Putamen (tissue), 1 donor: ENCODE measurements at regions not wholly inside any gene's neighbourhood (a gene's known extent, or its start where the extent isn't known, plus 50 kb on each side); places are given as distances from the start of the nearest gene placed in this dataset.

Source experiments
- DNase-seq: peaks from one replicate; pipeline ENCODE4 v3.0.0-alpha.2; 2016; ENCODE audit warnings: low spot score

DNA sequence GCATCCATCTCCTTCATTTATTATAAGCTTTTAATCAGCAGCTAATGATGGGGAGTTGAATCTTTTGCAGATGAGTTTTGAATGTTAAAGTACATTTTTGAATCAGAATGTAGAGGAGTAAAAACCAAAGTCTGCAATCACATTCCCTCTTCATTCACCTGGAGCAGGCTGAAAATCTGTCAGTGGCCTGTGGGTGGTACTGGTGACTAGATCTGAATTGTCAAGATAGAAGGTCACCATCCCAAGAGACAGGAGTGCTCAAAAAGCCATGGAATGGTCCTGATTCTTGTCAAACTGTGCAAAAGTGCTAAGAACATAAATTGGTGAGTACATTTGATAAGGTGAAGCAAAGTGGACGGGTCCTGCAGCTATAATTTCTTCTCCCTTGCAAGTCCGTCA lies 881.3 kb upstream of the NR2F2 start:
- DNase-seq, result no peak

DNA sequence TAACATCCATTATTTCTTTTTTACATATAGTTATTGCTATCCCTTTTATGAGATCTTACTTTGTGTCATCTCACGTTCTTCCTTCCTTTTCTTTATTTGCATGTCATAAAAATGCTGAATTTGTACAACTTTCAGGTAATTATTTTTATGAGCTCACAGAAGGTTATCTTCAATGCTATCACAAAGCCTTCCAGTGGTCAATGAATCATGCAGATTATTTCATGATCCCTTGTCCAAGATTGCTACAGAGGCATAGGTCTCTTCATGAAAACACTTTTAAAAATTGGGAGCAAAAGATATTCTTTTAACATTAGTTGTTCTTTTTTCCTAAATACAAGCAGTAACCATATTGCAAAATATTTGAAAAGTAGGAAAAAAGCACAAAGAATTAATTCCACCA lies 880.1 kb upstream of the NR2F2 start:
- DNase-seq, result no peak

DNA sequence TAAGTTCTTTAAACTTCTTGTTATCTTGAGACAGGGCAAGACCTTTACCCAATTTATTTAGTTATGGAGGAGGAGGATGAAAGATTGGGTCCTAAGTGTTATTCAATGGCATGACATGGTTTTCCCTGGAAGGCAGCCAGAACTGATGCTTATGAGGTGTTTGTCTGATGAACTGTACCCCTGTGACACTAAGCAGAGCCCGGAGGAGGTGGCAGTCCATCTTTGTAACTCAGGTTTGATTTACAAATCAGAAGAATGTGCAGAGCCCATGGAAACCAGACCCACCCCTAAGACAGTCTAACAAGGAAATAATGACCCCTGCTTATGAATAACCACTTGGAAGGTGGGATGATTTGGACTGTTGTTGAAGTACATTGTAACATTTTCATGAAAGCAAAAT lies 878.6 kb upstream of the NR2F2 start:
- no peak for DNase-seq

DNA sequence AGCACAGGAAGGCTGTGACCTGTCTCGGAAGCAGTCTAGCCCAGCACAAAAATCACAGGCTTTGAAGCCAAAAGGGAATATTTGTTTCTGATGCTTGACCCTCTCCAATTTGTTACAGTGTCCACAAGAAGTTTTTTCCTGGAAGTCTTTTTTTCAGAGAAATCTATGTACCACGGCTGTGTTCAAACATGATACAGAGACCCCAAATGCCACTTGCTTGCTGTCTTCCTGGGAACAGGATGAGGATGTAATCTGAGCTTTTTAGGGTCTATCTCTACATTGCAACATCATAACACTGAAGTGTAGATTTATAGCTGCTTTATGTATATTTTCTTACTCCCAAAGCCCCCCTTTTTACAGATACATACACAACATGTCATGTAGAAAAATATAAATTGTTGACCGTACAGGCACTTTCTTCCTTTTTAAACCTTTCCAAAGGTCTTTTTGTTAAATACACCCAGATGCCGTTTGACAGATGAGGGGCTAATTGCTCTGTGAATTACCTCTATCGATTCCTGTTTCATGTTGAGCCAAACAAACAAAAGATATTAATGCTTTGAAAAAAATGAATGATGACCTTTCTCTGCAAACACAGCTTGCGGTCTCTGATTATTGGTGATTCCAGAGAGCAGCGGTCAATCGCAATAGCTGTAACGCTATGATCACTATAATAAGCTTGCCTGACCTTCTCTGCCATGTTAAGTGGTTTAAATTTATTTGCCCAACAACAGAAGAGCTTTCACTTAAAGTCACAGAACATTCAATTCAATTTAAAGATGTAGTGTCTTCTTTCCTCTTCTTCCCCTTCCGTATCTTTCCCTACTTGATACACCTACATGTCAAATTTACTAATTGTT lies 875.9 kb upstream of the NR2F2 start:
- DNase-seq, result no peak

DNA sequence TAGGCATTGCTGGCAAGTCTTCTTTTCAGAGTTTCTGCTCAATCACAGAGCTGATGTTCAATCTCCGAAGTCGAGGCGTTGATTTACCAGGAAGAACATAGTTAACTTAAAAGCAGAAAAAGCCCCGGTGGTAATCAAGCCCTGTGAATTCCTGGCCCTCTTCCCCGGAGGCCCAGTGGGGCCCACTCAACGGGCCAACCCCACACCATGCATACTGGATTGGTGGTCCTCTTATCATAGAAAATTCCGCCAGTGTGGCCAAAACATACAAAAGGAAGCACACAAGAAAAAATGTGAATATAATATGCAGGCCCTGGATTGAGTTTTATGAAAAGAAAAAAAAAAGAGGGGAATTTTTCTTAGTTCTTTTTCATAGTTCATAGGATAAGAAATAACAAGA lies 873.0 kb upstream of the NR2F2 start:
- no peak for DNase-seq

GRCh38 chr15:95458721-95459120 lies 871.8 kb upstream of the NR2F2 start:
- no peak for DNase-seq

DNA sequence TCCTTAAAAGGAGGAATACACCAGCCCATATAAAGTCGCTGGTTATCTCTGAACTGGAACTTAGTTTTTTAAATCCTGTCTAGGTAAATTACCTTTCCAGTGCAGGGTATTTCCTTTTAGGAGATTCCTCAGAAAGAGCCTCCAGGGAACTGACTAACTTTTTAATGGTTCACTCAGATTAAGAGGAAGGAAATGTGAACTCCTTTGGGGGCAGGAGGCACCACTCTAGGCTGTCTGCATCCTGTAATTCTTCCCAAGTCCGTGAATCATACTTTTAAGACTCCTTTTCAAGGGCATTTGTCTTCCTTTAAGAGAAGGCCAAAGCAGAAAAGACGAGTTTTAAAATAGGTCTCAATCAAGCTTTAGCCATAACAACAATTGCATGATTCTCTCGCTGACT lies 871.2 kb upstream of the NR2F2 start:
- DNase-seq, result no peak

- no peak for DNase-seq
Measured at GRCh38 chr15:95464509-95464908, 866.0 kb upstream of the NR2F2 start.

DNA sequence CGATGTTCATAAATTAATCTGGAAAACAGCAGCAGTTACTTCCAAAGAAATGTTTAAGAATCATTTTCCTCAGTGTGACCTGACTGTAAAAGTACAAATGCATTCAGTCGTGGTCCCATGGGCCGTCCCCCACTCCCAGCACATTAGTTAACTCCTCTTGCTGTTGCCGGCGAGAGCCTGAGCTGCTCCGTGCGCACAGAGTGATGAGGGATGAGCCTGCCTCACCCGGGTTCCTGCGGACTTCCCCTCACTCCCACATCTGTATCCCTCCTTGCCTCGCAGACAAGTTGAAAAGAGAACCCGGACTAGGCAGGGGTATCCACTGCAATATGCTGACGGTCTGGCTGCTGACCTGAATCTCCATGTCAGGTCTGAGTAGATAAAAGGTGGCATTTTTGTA lies 861.7 kb upstream of the NR2F2 start:
- DNase-seq, result no peak

GRCh38 chr15:95469496-95470000 lies 861.0 kb upstream of the NR2F2 start:
- no peak for DNase-seq

DNA sequence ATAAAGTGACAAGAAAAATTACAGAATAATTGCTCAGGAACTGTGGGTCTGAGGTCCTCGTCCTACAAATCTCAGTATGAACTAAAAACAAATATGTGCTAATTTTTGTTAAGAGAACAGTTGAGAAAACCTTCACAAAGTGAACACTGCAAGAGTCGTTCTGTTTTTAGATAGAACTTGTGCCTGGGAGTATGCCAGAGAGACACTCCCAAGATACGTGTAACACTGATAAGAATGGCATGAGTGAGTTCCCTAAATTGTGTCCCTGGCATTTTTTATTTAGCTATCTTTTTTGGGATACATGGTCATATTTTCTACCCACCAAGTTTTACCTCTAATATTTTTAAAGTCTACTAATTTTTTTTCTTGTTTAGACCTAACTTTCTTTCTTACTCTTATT lies 860.0 kb upstream of the NR2F2 start:
- no peak for DNase-seq

DNA sequence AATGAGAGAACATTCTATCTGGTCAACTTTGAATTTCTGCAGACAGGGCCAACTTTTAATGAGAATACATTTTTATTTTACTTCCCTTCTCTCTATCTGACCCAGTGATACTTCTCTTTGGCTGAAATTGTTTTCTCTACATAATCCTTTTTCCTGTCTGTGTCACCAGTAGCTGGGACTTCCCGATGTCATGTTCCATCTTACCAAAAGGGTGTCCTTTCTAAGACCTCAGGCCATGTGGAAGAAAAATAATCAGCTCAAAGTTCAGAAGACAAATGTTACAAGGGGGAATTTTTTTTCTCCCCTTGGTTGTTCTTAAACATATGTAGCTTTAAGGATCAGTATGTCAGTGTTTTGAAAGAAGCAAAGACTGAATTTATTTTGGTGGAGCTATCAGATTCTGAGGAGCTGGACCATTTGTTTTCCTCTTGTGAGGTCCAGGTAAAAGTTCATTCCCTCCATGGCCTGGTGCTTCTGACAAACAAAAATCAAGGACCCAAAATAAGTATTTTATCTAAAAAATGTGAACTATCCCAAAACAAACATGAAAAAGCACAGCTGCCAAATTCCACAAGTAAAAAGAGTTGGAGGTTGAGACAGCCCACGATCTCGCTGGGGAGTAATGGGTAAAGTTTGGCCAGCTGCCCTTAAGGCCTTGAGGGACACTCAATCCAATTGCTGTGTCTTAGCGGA lies 859.4 kb upstream of the NR2F2 start:
- no peak for DNase-seq

GRCh38 chr15:95471690-95472086 lies 858.8 kb upstream of the NR2F2 start:
- DNase-seq, result no peak

GRCh38 chr15:95475067-95475466 lies 855.4 kb upstream of the NR2F2 start:
- no peak for DNase-seq

DNA sequence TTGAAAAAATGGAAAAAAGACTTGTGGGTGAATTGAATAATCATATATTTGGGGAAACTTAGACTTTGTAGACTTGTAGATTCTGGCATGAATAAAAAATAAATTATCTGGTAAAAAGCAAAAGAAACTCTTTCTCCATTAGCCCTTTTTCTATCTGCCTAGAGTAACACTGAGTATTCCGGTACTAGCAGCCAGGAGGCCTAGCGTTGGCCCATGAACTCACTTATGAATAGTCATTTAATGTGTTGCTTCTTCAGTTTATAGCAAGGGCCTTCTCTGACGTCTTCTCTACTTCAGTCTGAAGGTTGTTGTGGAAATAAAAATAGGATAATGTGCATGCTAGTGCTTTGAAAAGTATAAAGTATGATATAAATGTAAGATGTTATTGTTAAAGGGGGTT lies 851.2 kb upstream of the NR2F2 start:
- DNase-seq, result no peak

DNA sequence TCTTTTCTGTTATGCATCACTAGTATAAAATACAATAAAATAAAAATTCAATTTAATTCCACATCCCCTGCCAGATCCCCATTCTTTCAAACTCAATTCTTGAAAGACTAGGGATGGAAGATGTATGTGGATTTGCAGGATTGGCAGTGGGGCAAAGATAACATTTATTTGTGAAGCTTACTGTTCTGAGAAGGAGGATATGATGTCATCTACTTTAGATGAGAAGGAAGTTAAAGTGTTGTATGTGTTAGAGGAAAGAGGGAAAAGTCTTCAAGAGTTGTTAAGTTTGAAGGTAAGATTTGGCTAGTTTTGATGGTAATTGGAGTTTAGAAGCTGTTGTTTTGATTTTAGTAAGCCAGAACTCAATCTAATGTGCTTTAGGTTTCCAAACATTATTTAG lies 845.1 kb upstream of the NR2F2 start:
- DNase-seq, result no peak

DNA sequence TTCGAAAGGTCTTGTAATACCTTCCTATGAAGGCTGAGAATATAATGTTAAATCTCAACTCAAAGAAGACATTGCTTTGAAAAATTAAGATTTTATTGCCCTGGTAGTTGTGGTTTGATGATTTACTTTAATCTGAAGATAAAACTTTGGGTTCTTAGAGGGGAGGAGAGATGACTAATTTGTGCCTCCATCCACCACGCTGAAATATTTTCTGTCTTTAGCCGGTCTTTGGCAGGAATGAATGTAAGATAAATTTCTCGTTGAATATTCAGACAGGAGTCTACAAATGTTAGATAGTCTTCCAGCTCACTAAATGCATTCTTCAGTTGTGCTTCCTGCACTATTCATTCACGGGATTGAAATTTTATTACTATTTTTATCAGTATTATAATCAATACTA lies 844.3 kb upstream of the NR2F2 start:
- DNase-seq, result no peak

GRCh38 chr15:95489103-95489502 lies 841.4 kb upstream of the NR2F2 start:
- DNase-seq, result no peak

GRCh38 chr15:95492388-95493070 lies 838.0 kb upstream of the NR2F2 start:
- no peak for DNase-seq

- no peak for DNase-seq
Measured at GRCh38 chr15:95494971-95495541, 835.4 kb upstream of the NR2F2 start.

GRCh38 chr15:95497634-95498033 lies 832.9 kb upstream of the NR2F2 start:
- DNase-seq, result no peak

DNA sequence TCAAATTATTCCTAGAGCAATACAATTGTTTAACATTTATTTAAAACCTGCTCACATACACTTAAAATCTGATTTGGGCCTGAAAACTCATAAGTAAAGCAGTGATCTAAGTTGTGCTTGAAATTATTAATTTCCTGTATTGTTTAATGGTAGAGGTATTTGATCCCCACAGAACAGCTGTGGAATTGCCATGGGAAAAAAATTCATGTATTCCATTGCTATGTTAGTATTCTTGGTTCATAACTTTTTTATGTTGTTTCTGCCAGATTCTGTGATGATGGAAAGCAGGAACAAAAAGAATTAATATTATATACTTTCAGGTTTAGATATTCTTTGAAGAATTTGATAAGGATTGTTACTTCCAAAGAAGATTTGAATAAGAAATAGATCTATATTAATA lies 831.5 kb upstream of the NR2F2 start:
- no peak for DNase-seq

DNA sequence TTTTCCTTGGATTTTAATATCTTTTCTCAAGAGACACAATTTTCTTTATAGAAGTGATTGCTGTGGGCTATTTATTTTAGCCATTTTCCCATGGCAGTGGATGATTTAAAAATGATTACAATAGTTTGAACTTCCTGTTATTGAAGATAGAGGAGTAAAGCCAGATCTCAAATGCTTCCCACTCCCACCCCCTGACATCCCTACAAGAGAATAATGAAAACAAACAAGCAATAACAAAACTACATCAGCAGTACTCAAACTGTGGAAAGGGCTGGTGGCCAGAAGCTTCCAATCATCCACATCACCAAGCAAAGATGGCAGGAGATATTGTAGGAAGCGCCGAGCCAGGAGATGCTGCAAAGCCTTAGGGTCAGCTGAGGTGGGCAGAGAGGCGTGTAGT lies 831.1 kb upstream of the NR2F2 start:
- no peak for DNase-seq
